ENCODE measurements at regions not wholly inside any gene's neighbourhood (a gene's known extent, or its start where the extent isn't known, plus 50 kb on each side); places are given as distances from the start of the nearest gene placed in this dataset.

DNA sequence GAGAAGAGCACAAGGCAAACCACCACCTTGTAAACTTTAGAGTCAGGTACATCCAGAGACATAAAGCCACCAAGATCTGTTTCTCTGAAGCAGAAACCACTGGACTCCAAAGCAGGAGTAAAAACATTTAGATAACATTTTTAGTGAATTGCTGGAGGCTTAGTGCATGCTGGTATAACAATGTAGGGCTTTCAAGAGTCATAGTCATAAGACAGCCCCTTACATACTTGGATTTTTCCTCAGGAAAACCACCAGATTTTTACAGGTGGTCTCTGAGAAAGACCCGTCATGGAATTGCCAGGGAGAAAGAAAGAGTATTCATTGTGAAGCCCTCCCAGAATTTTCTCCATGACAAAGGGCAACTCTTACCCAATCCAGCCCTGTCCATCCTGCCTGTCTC lies 434.5 kb upstream of the NAALADL2 start:
- TF ChIP-seq, protein P1, sequence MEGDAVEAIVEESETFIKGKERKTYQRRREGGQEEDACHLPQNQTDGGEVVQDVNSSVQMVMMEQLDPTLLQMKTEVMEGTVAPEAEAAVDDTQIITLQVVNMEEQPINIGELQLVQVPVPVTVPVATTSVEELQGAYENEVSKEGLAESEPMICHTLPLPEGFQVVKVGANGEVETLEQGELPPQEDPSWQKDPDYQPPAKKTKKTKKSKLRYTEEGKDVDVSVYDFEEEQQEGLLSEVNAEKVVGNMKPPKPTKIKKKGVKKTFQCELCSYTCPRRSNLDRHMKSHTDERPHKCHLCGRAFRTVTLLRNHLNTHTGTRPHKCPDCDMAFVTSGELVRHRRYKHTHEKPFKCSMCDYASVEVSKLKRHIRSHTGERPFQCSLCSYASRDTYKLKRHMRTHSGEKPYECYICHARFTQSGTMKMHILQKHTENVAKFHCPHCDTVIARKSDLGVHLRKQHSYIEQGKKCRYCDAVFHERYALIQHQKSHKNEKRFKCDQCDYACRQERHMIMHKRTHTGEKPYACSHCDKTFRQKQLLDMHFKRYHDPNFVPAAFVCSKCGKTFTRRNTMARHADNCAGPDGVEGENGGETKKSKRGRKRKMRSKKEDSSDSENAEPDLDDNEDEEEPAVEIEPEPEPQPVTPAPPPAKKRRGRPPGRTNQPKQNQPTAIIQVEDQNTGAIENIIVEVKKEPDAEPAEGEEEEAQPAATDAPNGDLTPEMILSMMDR (IDR thresholded peaks at IDR 0.05), result no peak

DNA sequence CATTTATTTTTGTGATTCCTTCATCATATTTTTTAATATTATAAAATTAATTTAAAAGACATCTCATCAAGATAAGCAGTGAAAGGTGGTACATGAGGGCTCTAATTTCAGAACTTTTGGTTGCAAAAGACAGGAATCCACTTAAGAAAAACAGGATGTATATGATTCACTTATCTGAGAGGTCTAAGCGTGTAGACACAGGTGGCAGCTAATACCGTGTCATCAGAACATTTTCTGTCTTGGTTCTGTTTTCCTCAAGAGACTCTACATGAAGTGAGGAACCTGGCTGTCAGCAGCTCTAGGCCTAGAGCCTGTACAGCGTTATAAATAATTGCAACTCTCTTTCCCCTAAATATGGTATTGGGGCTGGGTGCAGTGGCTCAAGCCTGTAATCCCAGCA lies 433.7 kb upstream of the NAALADL2 start:
- Histone ChIP-seq H3K4me1 (ENCODE audit: control insufficient read depth in 1 of 2, low read depth in 2 of 2) (no peaks in the 10 kb centered on the region), H3K9me3 (no peaks in the 10 kb centered on the region), H3K4me3 (no peak overlapping the region), H3K36me3 (no peaks in the 10 kb centered on the region), H3K27ac (no peak overlapping the region), H3K27me3 (replicated peaks; ENCODE audit: insufficient read depth) (no peaks in the 10 kb centered on the region)
- DNase-seq (ENCODE audit: low spot score), result no peak
- TF ChIP-seq, protein P1 (IDR thresholded peaks at IDR 0.05), result no peak
- ATAC-seq (ENCODE audit: insufficient number of reproducible peaks, low FRiP score, low read depth), result no peak

More for the DNA sequence above, 434.5 kb upstream of the NAALADL2 start:
- DNase-seq (ENCODE audit: low spot score) (no peak), ATAC-seq (ENCODE audit: insufficient number of reproducible peaks, low FRiP score, low read depth) (no peak)
- H3K27ac ChIP-seq, result no peak overlapping the region
- no peaks in the 10 kb centered on the region for H3K36me3 ChIP-seq
- H3K4me1 ChIP-seq (ENCODE audit: control insufficient read depth in 1 of 2, low read depth in 2 of 2), result no peaks in the 10 kb centered on the region
- H3K27me3 ChIP-seq (replicated peaks; ENCODE audit: insufficient read depth), result no peaks in the 10 kb centered on the region
- H3K9me3 ChIP-seq, result no peaks in the 10 kb centered on the region
- no peak overlapping the region for H3K4me3 ChIP-seq

DNA sequence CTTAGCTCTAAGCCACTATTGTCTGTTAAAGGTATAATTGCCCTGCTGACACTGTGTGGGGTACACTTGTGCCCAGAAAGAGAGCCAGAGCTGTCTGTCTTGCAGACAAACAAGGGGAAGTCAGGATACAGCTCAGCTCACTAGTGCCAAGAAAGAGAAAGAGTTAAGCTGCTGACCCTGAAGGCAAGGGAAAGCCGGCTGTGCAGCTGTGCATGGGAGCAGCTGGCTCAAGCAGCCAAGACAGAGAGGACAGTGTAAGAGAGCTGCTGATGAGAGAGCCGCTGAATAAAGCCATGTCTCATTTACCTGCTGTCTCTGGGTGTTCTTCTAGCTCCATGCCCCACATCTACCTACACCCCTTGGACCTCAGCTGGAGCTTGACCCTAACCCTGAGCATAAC lies 428.1 kb upstream of the NAALADL2 start:
- no peaks in the 10 kb centered on the region for H3K27me3 ChIP-seq (replicated peaks; ENCODE audit: insufficient read depth)
- ATAC-seq (ENCODE audit: insufficient number of reproducible peaks, low FRiP score, low read depth), result no peak
- no peaks in the 10 kb centered on the region for H3K36me3 ChIP-seq
- no peak overlapping the region for H3K4me3 ChIP-seq
- peaks cover 0 to under 1% of the 10 kb centered on the region in 2 donors for H3K4me1 ChIP-seq (ENCODE audit: control insufficient read depth in 1 of 2, low read depth in 2 of 2)
- no peak overlapping the region for H3K27ac ChIP-seq
- DNase-seq (ENCODE audit: low spot score), result no peak
- no peaks in the 10 kb centered on the region for H3K9me3 ChIP-seq
- TF ChIP-seq, protein P1 (IDR thresholded peaks at IDR 0.05), result no peak

DNA sequence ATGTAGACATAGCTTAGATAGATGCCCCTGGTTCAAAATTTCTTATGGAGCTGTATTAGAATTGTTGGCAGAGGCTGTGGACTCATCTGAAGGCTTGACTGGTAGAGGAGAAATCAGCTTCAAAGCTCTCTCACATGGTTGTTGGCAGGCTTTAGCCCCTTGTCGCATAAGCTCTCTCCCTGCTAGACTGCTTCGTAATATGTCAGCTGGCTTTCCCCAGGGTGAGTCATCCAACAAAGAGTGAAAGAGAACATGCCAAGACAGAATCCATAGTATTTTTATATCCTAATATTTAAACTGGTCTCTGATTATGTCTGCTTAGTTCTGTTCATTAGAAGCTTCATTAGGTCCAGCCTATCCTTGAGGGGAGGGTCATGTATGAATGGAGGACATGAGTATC lies 427.4 kb upstream of the NAALADL2 start:
- TF ChIP-seq, protein P1 (IDR thresholded peaks at IDR 0.05), result no peak
- no peaks in the 10 kb centered on the region for H3K27me3 ChIP-seq (replicated peaks; ENCODE audit: insufficient read depth)
- no peak for DNase-seq (ENCODE audit: low spot score)
- peaks cover 0 to 8% of the 10 kb centered on the region in 2 donors for H3K4me1 ChIP-seq (ENCODE audit: control insufficient read depth in 1 of 2, low read depth in 2 of 2)
- H3K4me3 ChIP-seq, result no peak overlapping the region
- no peaks in the 10 kb centered on the region for H3K9me3 ChIP-seq
- ATAC-seq (ENCODE audit: insufficient number of reproducible peaks, low FRiP score, low read depth), result no peak
- no peak overlapping the region for H3K27ac ChIP-seq
- no peaks in the 10 kb centered on the region for H3K36me3 ChIP-seq

DNA sequence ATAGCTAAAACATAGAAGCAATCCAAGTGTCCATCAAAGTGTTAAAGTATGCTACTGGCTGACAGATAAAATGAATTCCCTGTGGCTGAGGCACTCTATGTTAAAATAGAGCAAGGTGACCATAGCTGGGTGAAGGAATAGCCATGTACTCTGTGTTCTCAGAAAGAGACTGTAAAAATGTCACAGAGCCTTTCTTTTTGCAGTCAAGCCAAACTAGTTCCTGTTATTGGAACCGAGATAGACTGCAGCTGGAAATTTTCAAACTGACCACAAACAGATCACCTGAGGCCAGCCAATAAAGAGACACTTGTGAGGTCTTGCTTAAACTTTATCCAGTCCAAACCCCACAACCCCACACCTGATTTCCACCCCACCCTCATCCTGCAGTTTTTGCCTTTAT lies 422.8 kb upstream of the NAALADL2 start:
- H3K36me3 ChIP-seq, result no peaks in the 10 kb centered on the region
- ATAC-seq (ENCODE audit: insufficient number of reproducible peaks, low FRiP score, low read depth), result no peak
- H3K9me3 ChIP-seq, result no peaks in the 10 kb centered on the region
- H3K4me3 ChIP-seq, result no peak overlapping the region
- TF ChIP-seq, protein P1 (IDR thresholded peaks at IDR 0.05), result no peak
- no peaks in the 10 kb centered on the region for H3K27me3 ChIP-seq (replicated peaks; ENCODE audit: insufficient read depth)
- no peak overlapping the region for H3K27ac ChIP-seq
- DNase-seq (ENCODE audit: low spot score), result no peak
- peaks cover 5 to 22% of the 10 kb centered on the region in 2 donors for H3K4me1 ChIP-seq (ENCODE audit: control insufficient read depth in 1 of 2, low read depth in 2 of 2)

All from thoracic aorta (tissue), 2 donors.